Neural crest cell (in vitro differentiated cells): ENCODE measurements at regions not wholly inside any gene's neighbourhood (a gene's known extent, or its start where the extent isn't known, plus 50 kb on each side); places are given as distances from the start of the nearest gene placed in this dataset.
"Not testable (repeated sequence)": the region's sequence is repeated elsewhere in the genome, so short reads cannot be mapped to it uniquely, and the experiment has no call there.

ENCODE experiments used
- DNase-seq: peaks from one replicate; pipeline ENCODE4 v3.0.0; 2021; ENCODE audit warnings: low read depth, mixed read lengths, low spot score
- H3K27ac Mint-ChIP-seq: one replicate; pipeline ENCODE4 v1.8.0; 2021; ENCODE audit warnings: mild to moderate bottlenecking, mixed read lengths; ENCODE audit not compliant: unreplicated experiment
- H3K27me3 Mint-ChIP-seq: 2 replicates; pipeline ENCODE4 v1.8.0; 2021; ENCODE audit warnings: low read depth, mild to moderate bottlenecking, mixed read lengths
- H3K36me3 Mint-ChIP-seq: 2 replicates; pipeline ENCODE4 v1.8.0; 2021; ENCODE audit warnings: low read depth, mild to moderate bottlenecking, mixed read lengths
- H3K4me1 Mint-ChIP-seq: 2 replicates; pipeline ENCODE4 v1.8.0; 2021; ENCODE audit warnings: mixed read lengths
- H3K4me3 Mint-ChIP-seq: one replicate; pipeline ENCODE4 v1.8.0; 2021; ENCODE audit warnings: mild to moderate bottlenecking, mixed read lengths
- H3K9me3 Mint-ChIP-seq: 2 replicates; pipeline ENCODE4 v1.8.0; 2021; ENCODE audit warnings: mixed read lengths
- CTCF ChIP-seq: fragments of 200-600 bp; sonication (generic); conservative IDR thresholded peaks from 2 replicates; pipeline ENCODE4 v1.5.0; 2021; ENCODE audit warnings: antibody characterized with exemption, mild to moderate bottlenecking

DNA sequence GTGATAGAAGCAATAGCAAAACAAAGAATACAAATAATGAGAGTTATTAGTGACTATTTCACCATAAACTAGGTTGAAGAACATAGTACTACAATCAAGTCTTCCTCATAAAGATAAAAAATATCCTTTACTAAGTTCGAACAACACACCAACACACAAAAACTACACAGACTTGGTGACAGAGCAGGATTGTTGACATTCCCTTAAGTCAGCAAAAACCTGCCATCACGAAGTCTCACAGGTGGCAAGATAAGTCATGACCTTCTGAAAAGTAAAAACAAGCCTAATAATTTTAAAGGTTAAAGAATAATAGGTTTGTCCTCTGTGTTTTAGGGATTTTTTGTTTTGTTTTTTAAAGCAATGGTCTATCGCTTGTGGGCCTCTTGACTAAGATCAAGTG lies 173.0 kb downstream of the SEC23A start:
- H3K27me3 Mint-ChIP-seq = no peaks in the 10 kb centered on the region
- TF ChIP-seq CTCF = no peak
- no peaks in the 10 kb centered on the region for H3K9me3 Mint-ChIP-seq
- DNase-seq = no peak
- H3K27ac Mint-ChIP-seq = no peak overlapping the region
- H3K36me3 Mint-ChIP-seq = peaks cover 3% of the 10 kb centered on the region
- no peaks in the 10 kb centered on the region for H3K4me1 Mint-ChIP-seq
- no peak overlapping the region for H3K4me3 Mint-ChIP-seq

DNA sequence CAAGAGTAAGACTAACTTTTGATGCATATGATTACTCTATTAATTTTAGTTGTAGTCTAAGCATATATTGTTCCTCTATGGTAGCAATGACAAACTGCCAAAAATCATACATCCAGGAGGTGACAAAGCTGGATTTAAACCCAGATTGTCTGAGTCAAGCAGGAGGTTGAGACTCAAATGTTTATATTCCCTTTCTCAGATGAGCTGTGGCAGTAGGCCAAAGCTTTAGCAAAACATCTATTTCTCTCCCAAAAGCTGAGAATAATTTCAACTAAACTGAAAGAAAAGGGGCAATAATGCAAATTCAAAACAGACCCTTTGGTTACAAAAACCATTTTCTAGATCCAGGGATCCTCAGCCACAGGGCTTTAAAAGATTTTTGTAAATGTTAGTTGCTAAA lies 173.6 kb downstream of the SEC23A start:
- TF ChIP-seq CTCF = no peak
- no peak for DNase-seq
- H3K27ac Mint-ChIP-seq = no peak overlapping the region
- H3K4me1 Mint-ChIP-seq = no peaks in the 10 kb centered on the region
- H3K9me3 Mint-ChIP-seq = no peaks in the 10 kb centered on the region
- H3K36me3 Mint-ChIP-seq = peaks cover 3% of the 10 kb centered on the region
- no peaks in the 10 kb centered on the region for H3K27me3 Mint-ChIP-seq
- H3K4me3 Mint-ChIP-seq = no peak overlapping the region

DNA sequence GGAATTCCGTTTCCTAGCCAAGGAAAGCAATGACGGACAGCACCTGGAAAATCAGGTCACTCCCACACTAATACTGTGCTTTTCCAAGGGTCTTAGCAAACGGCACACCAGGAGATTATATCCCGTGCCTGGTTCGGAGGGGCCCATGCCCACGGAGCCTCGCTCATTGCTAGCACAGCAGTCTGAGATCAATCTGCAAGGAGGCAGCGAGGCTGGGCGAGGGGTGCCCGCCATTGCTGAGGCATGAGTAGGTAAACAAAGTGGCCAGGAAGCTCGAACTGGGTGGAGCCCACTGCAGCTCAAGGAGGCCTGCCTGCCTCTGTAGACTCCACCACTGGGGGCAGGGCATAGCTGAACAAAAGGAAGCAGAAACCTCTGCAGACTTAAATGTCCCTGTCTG lies 181.1 kb downstream of the SEC23A start:
- H3K9me3 Mint-ChIP-seq, H3K36me3 Mint-ChIP-seq, H3K27me3 Mint-ChIP-seq: not testable (repeated sequence)

GRCh38 chr14:38915125-38915524 lies 187.9 kb downstream of the SEC23A start:
- no peak for TF ChIP-seq CTCF
- Mint-ChIP-seq H3K4me1 (no peaks in the 10 kb centered on the region), H3K9me3 (peaks cover 13% of the 10 kb centered on the region), H3K36me3 (no peaks in the 10 kb centered on the region), H3K4me3 (no peak overlapping the region), H3K27ac (no peak overlapping the region), H3K27me3 (peaks cover 8% of the 10 kb centered on the region)
- DNase-seq = no peak

More for the DNA sequence above, 181.1 kb downstream of the SEC23A start:
- not testable (repeated sequence) for DNase-seq, H3K27ac Mint-ChIP-seq, H3K4me1 Mint-ChIP-seq, H3K4me3 Mint-ChIP-seq

DNA sequence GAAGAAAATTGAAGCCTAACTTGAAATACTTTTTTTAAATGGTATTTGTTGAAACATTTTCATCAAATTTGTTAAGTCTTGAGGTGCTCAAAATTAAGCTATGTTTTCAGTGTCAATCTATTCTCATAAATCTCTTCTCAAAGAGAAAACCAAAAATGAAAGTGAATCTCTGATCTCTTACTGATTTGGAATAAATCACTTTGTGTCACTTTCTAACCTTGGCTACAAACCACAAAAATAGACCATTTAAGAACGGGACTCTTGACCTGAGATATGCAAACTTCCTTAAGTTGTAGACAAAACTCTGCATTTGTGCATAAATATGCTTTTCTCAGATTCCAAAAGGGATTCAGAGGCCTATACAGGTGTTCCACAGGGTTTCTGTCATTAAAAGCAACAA lies 192.9 kb downstream of the SEC23A start:
- DNase-seq = no peak
- Mint-ChIP-seq H3K4me3 (no peak overlapping the region), H3K27me3 (peaks cover 7% of the 10 kb centered on the region), H3K4me1 (no peaks in the 10 kb centered on the region), H3K36me3 (no peaks in the 10 kb centered on the region), H3K27ac (no peak overlapping the region), H3K9me3 (peaks cover 5% of the 10 kb centered on the region)
- TF ChIP-seq CTCF = no peak

DNA sequence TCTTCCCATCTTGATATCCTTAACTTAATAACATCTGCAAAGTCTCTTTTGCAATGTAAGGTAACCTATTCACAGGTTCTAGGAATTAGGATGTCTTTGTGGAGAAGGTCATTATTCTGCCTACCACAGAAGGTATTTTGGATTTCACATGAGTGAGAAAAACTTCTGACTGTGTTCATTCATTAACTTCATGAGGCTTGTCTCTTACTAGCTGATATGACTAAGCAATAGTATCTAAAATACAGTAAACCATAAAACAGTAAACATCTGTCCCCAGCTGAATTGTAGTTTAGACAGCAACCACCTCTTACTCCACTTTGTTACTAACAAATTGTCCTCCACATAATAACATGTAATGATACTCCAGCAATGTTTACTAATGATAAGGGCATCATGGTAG lies 198.1 kb downstream of the SEC23A start:
- H3K4me1 Mint-ChIP-seq = no peaks in the 10 kb centered on the region
- no peak overlapping the region for H3K27ac Mint-ChIP-seq
- H3K36me3 Mint-ChIP-seq = no peaks in the 10 kb centered on the region
- TF ChIP-seq CTCF = no peak
- no peaks in the 10 kb centered on the region for H3K9me3 Mint-ChIP-seq
- DNase-seq = no peak
- H3K4me3 Mint-ChIP-seq = no peak overlapping the region
- peaks cover 8% of the 10 kb centered on the region for H3K27me3 Mint-ChIP-seq
